H1 (cell line): ENCODE measurements at regions not wholly inside any gene's neighbourhood (a gene's known extent, or its start where the extent isn't known, plus 50 kb on each side); places are given as distances from the start of the nearest gene placed in this dataset.

Source experiments
- BCL11A ChIP-seq, 2 experiments: IDR thresholded peaks; one replicate each; pipeline ENCODE4 v1.6.1; 2011; ENCODE audit warnings: low read depth in 2 of 2, low read length in 2 of 2, mild to moderate bottlenecking in 2 of 2
- CBX5 ChIP-seq: fragments of 300-800, 300-1000 bp; sonication (generic); IDR thresholded peaks from 2 replicates; pipeline ENCODE4 v1.7.1; 2016; ENCODE audit warnings: antibody characterized with exemption, low read length, low read depth
- CHD7 ChIP-seq: fragments of 300-600 bp; sonication (generic); IDR thresholded peaks from 2 replicates; pipeline ENCODE4 v1.7.1; 2012; ENCODE audit warnings: low read length, moderate library complexity, mild to moderate bottlenecking, inconsistent platforms; ENCODE audit not compliant: insufficient replicate concordance
- FOSL1 ChIP-seq: IDR thresholded peaks from 2 replicates; pipeline ENCODE4 v1.6.1; 2011; ENCODE audit warnings: mild to moderate bottlenecking, low read depth, low read length, moderate library complexity; ENCODE audit not compliant: insufficient read depth
- JUN ChIP-seq: IDR thresholded peaks from 2 replicates; pipeline ENCODE4 v1.6.1; 2011; ENCODE audit warnings: low read depth, mild to moderate bottlenecking, improper control_type of control experiment, low read length
- KDM1A ChIP-seq: fragments of 200-600, 300-600 bp; sonication (generic); IDR thresholded peaks from 2 replicates; pipeline ENCODE4 v1.7.1; 2016; ENCODE audit warnings: mild to moderate bottlenecking, low read length, borderline replicate concordance
- KDM5A ChIP-seq: fragments of 200-600 bp; IDR thresholded peaks from 2 replicates; pipeline ENCODE4 v1.7.1; 2012; ENCODE audit warnings: mild to moderate bottlenecking, low read length, inconsistent platforms, mixed read lengths
- MAX ChIP-seq: IDR thresholded peaks from 2 replicates; pipeline ENCODE4 v1.6.1; 2012; ENCODE audit warnings: inconsistent platforms
- POU5F1 ChIP-seq: IDR thresholded peaks from 2 replicates; pipeline ENCODE4 v1.6.1; 2011; ENCODE audit warnings: low read depth, mild to moderate bottlenecking, low read length, moderate library complexity
- SP2 ChIP-seq: IDR thresholded peaks from 2 replicates; pipeline ENCODE4 v1.6.1; 2012; ENCODE audit warnings: mild to moderate bottlenecking, low read length, inconsistent platforms
- TEAD4 ChIP-seq: IDR thresholded peaks from 2 replicates; pipeline ENCODE4 v1.6.1; 2012; ENCODE audit warnings: low read depth, low read length, inconsistent platforms, mixed read lengths

- no peak for TF ChIP-seq CHD7
- TF ChIP-seq JUN: no peak
- no peak for TF ChIP-seq FOSL1
- TF ChIP-seq CBX5: no peak
- no peak for TF ChIP-seq KDM1A
- no peak for TF ChIP-seq TEAD4
- no peak for TF ChIP-seq SP2
- no peak for TF ChIP-seq MAX
- no peak for TF ChIP-seq BCL11A (IDR thresholded peaks at IDR 0.05; ENCODE audit: low read depth in 2 of 2, low read length in 2 of 2)
- no peak for TF ChIP-seq KDM5A
- TF ChIP-seq POU5F1: no peak
Observed at GRCh38 chr1:230570724-230571360, 71.4 kb upstream of the COG2 start (continued).
